Left ventricle myocardium inferior (tissue), 1 donor: ENCODE measurements at regions not wholly inside any gene's neighbourhood (a gene's known extent, or its start where the extent isn't known, plus 50 kb on each side); places are given as distances from the start of the nearest gene placed in this dataset.

Source experiments
- DNase-seq: peaks from one replicate; pipeline ENCODE4 v3.0.0-alpha.2; 2020
- H3K27ac ChIP-seq: fragments of 200-600 bp; replicated peaks from 2 replicates; pipeline ENCODE4 v1.8.0; 2021
- H3K27me3 ChIP-seq: fragments of 200-600 bp; 2 replicates; pipeline ENCODE4 v1.8.0; 2021; ENCODE audit warnings: low read depth
- H3K36me3 ChIP-seq: fragments of 200-600 bp; 2 replicates; pipeline ENCODE4 v1.8.0; 2021
- H3K4me1 ChIP-seq: fragments of 200-600 bp; 2 replicates; pipeline ENCODE4 v1.8.0; 2021
- H3K4me3 ChIP-seq: fragments of 200-600 bp; 2 replicates; pipeline ENCODE4 v1.8.0; 2021; ENCODE audit warnings: mild to moderate bottlenecking, moderate library complexity
- H3K9me3 ChIP-seq: fragments of 200-600 bp; replicated peaks from 2 replicates; pipeline ENCODE4 v1.8.0; 2021
- CTCF ChIP-seq: fragments of 200-600 bp; IDR thresholded peaks from 2 replicates; pipeline ENCODE4 v1.8.0; 2021; ENCODE audit warnings: antibody characterized with exemption, mild to moderate bottlenecking, borderline replicate concordance
- intact Hi-C: fragments of 100-400 bp; cut with micrococcal nuclease; formaldehyde crosslinking; loops from one replicate; pipeline ENCODE4 v1.11.0; 2022
- donor health status: DM: no; HTN: yes; CAD: no; lungs with severe emphysema.

GRCh38 chr2:205913668-205914067 lies 172.3 kb downstream of the INO80D start:
- TF ChIP-seq CTCF: no peak
- no peak overlapping the region for H3K27ac ChIP-seq
- H3K4me3 ChIP-seq: no peak overlapping the region
- DNase-seq: no peak
- intact Hi-C loops: no loop called here
- no peaks in the 10 kb centered on the region for H3K9me3 ChIP-seq
- H3K27me3 ChIP-seq: peaks cover 39% of the 10 kb centered on the region
- H3K36me3 ChIP-seq: no peaks in the 10 kb centered on the region
- H3K4me1 ChIP-seq: peaks cover 10% of the 10 kb centered on the region

GRCh38 chr2:205911306-205911705 lies 174.7 kb downstream of the INO80D start:
- Histone ChIP-seq H3K4me1 (peaks cover 10% of the 10 kb centered on the region), H3K4me3 (no peak overlapping the region), H3K36me3 (no peaks in the 10 kb centered on the region), H3K27me3 (peaks cover 54% of the 10 kb centered on the region), H3K9me3 (no peaks in the 10 kb centered on the region), H3K27ac (no peak overlapping the region)
- intact Hi-C loops: no loop called here
- TF ChIP-seq CTCF: no peak
- DNase-seq: no peak

- no peaks in the 10 kb centered on the region for H3K9me3 ChIP-seq
- intact Hi-C loops: no loop called here
- no peaks in the 10 kb centered on the region for H3K4me1 ChIP-seq
- no peak overlapping the region for H3K27ac ChIP-seq
- no peak for TF ChIP-seq CTCF
- H3K4me3 ChIP-seq: no peak overlapping the region
- DNase-seq: no peak
- H3K36me3 ChIP-seq: no peaks in the 10 kb centered on the region
- H3K27me3 ChIP-seq: peaks cover 60% of the 10 kb centered on the region
Observed at GRCh38 chr2:205909184-205909572, 176.8 kb downstream of the INO80D start.

GRCh38 chr2:205908212-205909183 lies 177.5 kb downstream of the INO80D start:
- no peak overlapping the region for H3K4me3 ChIP-seq
- no peak overlapping the region for H3K27ac ChIP-seq
- intact Hi-C loops: no loop called here
- H3K27me3 ChIP-seq: peaks cover 65% of the 10 kb centered on the region
- H3K36me3 ChIP-seq: no peaks in the 10 kb centered on the region
- no peaks in the 10 kb centered on the region for H3K4me1 ChIP-seq
- no peak for TF ChIP-seq CTCF
- no peaks in the 10 kb centered on the region for H3K9me3 ChIP-seq
- no peak for DNase-seq

- no peak for TF ChIP-seq CTCF
- no peak overlapping the region for H3K4me3 ChIP-seq
- no peaks in the 10 kb centered on the region for H3K9me3 ChIP-seq
- H3K36me3 ChIP-seq: no peaks in the 10 kb centered on the region
- no peak overlapping the region for H3K27ac ChIP-seq
- H3K27me3 ChIP-seq: peaks cover 58% of the 10 kb centered on the region
- H3K4me1 ChIP-seq: no peaks in the 10 kb centered on the region
- intact Hi-C loops: no loop called here
- no peak for DNase-seq
Observed at GRCh38 chr2:205906419-205906818, 179.6 kb downstream of the INO80D start.
